Neural cell (in vitro differentiated cells): ENCODE measurements at regions not wholly inside any gene's neighbourhood (a gene's known extent, or its start where the extent isn't known, plus 50 kb on each side); places are given as distances from the start of the nearest gene placed in this dataset.

Source experiments
- CTCF ChIP-seq: fragments of 450-650 bp; IDR thresholded peaks from 2 replicates; pipeline ENCODE4 v1.5.1; 2014; ENCODE audit warnings: antibody characterized with exemption, mild to moderate bottlenecking, moderate library complexity; ENCODE audit not compliant: poor library complexity, severe bottlenecking
- EZH2 ChIP-seq: fragments of 200-600, 300-800 bp; shearing (Covaris generic), sonication (generic); IDR thresholded peaks from 2 replicates; pipeline ENCODE4 v1.6.1; 2014; ENCODE audit warnings: antibody characterized with exemption, low read length, borderline replicate concordance, mild to moderate bottlenecking; ENCODE audit not compliant: insufficient read depth, poor library complexity, severe bottlenecking
- POLR2AphosphoS5 ChIP-seq: IDR thresholded peaks from 2 replicates; pipeline ENCODE4 v1.6.1; 2012

- no peak for TF ChIP-seq CTCF
- no peak for TF ChIP-seq POLR2AphosphoS5
- no peak for TF ChIP-seq EZH2
Observed at GRCh38 chr3:106229495-106230278, 360.9 kb upstream of the CBLB start.
